OCI-LY1 (cell line): ENCODE measurements at regions not wholly inside any gene's neighbourhood (a gene's known extent, or its start where the extent isn't known, plus 50 kb on each side); places are given as distances from the start of the nearest gene placed in this dataset.

ENCODE experiments used
- H2AFZ ChIP-seq: fragments of 200-600 bp; sonication (generic), shearing (Covaris generic); 2 replicates; pipeline ENCODE4 v1.6.0; 2014; ENCODE audit warnings: antibody characterized with exemption, mild to moderate bottlenecking, low read length
- H3F3A ChIP-seq: fragments of 200-600 bp; sonication (generic), shearing (Covaris generic); 2 replicates; pipeline ENCODE4 v1.6.0; 2014; ENCODE audit warnings: mild to moderate bottlenecking, antibody characterized with exemption, low read length, moderate library complexity; ENCODE audit not compliant: insufficient read depth
- H3K27ac ChIP-seq: fragments of 200-600 bp; sonication (generic); 2 replicates; pipeline ENCODE4 v1.5.1; 2014; ENCODE audit warnings: low read length, mixed run types, mild to moderate bottlenecking, low read depth; ENCODE audit not compliant: poor library complexity, severe bottlenecking
- H3K27me3 ChIP-seq: fragments of 200-600 bp; sonication (generic); 2 replicates; pipeline ENCODE4 v1.6.0; 2014; ENCODE audit warnings: antibody characterized with exemption, mild to moderate bottlenecking, low read length, moderate library complexity; ENCODE audit not compliant: insufficient read depth
- H3K36me3 ChIP-seq: fragments of 200-600 bp; sonication (generic); 2 replicates; pipeline ENCODE4 v1.6.1; 2014; ENCODE audit warnings: mild to moderate bottlenecking, antibody characterized with exemption, low read length, moderate library complexity, mixed read lengths; ENCODE audit not compliant: insufficient read depth
- H3K4me1 ChIP-seq: fragments of 200-600 bp; sonication (generic); 2 replicates; pipeline ENCODE4 v1.5.1; 2014; ENCODE audit warnings: mild to moderate bottlenecking, low read length, moderate library complexity; ENCODE audit not compliant: insufficient read depth, severe bottlenecking
- H3K4me2 ChIP-seq: fragments of 200-600 bp; sonication (generic), shearing (Covaris generic); 2 replicates; pipeline ENCODE4 v1.6.1; 2014; ENCODE audit warnings: low read length
- H3K4me3 ChIP-seq: fragments of 200-600 bp; sonication (generic); 2 replicates; pipeline ENCODE4 v1.5.1; 2014; ENCODE audit warnings: low read length, low read depth, mild to moderate bottlenecking, mixed read lengths; ENCODE audit not compliant: poor library complexity, severe bottlenecking
- H3K79me2 ChIP-seq: fragments of 200-600 bp; shearing (Covaris generic); 2 replicates; pipeline ENCODE4 v1.6.1; 2016; ENCODE audit warnings: mixed run types, low read length, mixed read lengths; ENCODE audit not compliant: insufficient read depth
- H3K9ac ChIP-seq: fragments of 200-600 bp; sonication (generic), shearing (Covaris generic); 2 replicates; pipeline ENCODE4 v1.6.1; 2014; ENCODE audit warnings: mild to moderate bottlenecking, low read length, mixed read lengths
- H3K9me2 ChIP-seq: fragments of 200-600 bp; sonication (generic), shearing (Covaris generic); 2 replicates; pipeline ENCODE4 v1.6.1; 2014; ENCODE audit warnings: low read depth, mild to moderate bottlenecking, low read length, mixed read lengths
- H3K9me3 ChIP-seq: fragments of 200-600 bp; shearing (Covaris generic); 2 replicates; pipeline ENCODE4 v1.6.1; 2014; ENCODE audit warnings: low read length, mixed read lengths
- H4K20me1 ChIP-seq: fragments of 200-600 bp; sonication (generic), shearing (Covaris generic); 2 replicates; pipeline ENCODE4 v1.6.0; 2016; ENCODE audit warnings: mild to moderate bottlenecking, low read length; ENCODE audit not compliant: insufficient read depth
- EZH2 ChIP-seq: fragments of 200-600 bp; sonication (generic), shearing (Covaris generic); IDR thresholded peaks from 2 replicates; pipeline ENCODE4 v1.8.0; 2017; ENCODE audit warnings: borderline replicate concordance, mixed run types, mild to moderate bottlenecking, antibody characterized with exemption, low read length, moderate library complexity, mixed read lengths
- TF ChIP-seq, protein P1 (sequence below): fragments of 200-600 bp; sonication (generic), shearing (Covaris generic); IDR thresholded peaks from 2 replicates; pipeline ENCODE4 v1.5.1; 2017; ENCODE audit warnings: mild to moderate bottlenecking, antibody characterized with exemption, low read length, moderate library complexity, mixed read lengths

DNA sequence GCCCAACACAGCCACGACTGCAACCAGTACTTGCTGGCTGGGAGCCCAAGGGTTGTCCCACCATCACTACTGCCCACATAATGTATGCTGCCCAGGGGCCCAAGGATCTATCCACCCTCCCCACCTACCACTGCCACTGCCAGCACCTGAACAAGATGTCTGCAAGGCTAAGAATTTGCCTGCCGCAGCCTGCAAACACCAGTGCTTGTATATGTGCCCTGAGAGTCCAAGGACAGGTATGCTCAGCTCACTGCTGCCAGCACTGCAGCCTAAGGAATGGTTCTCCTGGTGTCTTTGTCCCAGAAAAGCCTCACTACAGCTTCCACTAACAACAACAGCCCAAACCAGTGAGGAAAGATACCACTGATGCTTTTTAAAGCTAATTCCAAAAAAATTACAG is 1174.0 kb downstream of the SORCS1 start:
- no peaks in the 10 kb centered on the region for H3K9me2 ChIP-seq
- H3K4me2 ChIP-seq, result no peak overlapping the region
- no peak overlapping the region for H3K4me3 ChIP-seq
- no peaks in the 10 kb centered on the region for H3K27me3 ChIP-seq
- H3F3A ChIP-seq, result no peaks in the 10 kb centered on the region
- H3K9me3 ChIP-seq, result no peaks in the 10 kb centered on the region
- H4K20me1 ChIP-seq, result no peaks in the 10 kb centered on the region
- no peak overlapping the region for H3K9ac ChIP-seq
- no peaks in the 10 kb centered on the region for H3K4me1 ChIP-seq
- H3K36me3 ChIP-seq, result no peaks in the 10 kb centered on the region
- H3K27ac ChIP-seq, result no peak overlapping the region
- no peak for TF ChIP-seq EZH2
- TF ChIP-seq, protein P1, sequence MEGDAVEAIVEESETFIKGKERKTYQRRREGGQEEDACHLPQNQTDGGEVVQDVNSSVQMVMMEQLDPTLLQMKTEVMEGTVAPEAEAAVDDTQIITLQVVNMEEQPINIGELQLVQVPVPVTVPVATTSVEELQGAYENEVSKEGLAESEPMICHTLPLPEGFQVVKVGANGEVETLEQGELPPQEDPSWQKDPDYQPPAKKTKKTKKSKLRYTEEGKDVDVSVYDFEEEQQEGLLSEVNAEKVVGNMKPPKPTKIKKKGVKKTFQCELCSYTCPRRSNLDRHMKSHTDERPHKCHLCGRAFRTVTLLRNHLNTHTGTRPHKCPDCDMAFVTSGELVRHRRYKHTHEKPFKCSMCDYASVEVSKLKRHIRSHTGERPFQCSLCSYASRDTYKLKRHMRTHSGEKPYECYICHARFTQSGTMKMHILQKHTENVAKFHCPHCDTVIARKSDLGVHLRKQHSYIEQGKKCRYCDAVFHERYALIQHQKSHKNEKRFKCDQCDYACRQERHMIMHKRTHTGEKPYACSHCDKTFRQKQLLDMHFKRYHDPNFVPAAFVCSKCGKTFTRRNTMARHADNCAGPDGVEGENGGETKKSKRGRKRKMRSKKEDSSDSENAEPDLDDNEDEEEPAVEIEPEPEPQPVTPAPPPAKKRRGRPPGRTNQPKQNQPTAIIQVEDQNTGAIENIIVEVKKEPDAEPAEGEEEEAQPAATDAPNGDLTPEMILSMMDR, result no peak
- H2AFZ ChIP-seq, result no peak overlapping the region
- H3K79me2 ChIP-seq, result no peaks in the 10 kb centered on the region

DNA sequence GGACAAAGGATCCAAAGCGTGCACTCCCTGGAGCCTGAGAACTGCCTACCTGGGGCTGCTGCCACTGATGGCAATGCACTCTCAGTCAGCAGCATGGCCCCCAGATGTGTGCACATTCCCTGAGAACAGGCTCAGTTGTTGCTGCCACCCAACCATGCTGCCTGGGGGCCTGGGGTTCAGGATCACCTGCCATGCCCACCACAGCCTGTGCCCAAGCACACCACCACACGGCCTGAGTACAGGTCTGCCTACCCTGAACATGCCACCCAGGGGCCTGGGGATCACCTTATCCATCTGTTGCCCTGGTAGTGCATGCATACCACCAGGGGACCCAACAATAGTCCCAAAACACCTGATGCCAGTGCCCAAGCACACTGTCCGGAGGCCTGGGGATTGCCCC is 1174.5 kb downstream of the SORCS1 start:
- Histone ChIP-seq H3K9me3 (no peaks in the 10 kb centered on the region), H3K4me2 (no peak overlapping the region), H3K27me3 (no peaks in the 10 kb centered on the region), H2AFZ (no peak overlapping the region), H3K4me1 (no peaks in the 10 kb centered on the region), H3K27ac (no peak overlapping the region), H3K9me2 (no peaks in the 10 kb centered on the region), H3K4me3 (no peak overlapping the region), H3F3A (no peaks in the 10 kb centered on the region), H3K9ac (no peak overlapping the region), H4K20me1 (no peaks in the 10 kb centered on the region), H3K79me2 (no peaks in the 10 kb centered on the region), H3K36me3 (no peaks in the 10 kb centered on the region)
- TF ChIP-seq, protein P1, result no peak
- TF ChIP-seq EZH2, result no peak

DNA sequence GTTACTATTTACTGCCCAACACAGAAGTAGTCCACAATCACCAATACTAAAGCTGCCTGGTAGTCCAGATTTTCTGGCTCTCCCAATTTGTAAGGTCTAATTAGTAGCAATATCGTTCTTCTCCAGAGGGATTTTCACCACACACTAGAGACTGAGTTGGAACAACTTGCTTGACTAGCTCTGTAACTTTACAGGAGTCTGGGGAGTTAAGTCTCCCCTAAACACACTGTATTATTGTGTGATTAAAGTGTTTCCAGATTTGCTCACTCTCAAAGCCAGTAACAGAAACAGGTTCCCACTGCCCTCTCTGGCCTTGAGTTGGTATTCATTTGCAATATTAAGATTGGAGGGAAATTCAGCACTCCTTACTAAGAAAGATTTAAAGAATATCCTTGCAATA is 1175.7 kb downstream of the SORCS1 start:
- no peaks in the 10 kb centered on the region for H3K36me3 ChIP-seq
- no peak overlapping the region for H3K4me2 ChIP-seq
- H3K27me3 ChIP-seq, result no peaks in the 10 kb centered on the region
- no peak overlapping the region for H3K9ac ChIP-seq
- no peak for TF ChIP-seq EZH2
- no peaks in the 10 kb centered on the region for H3K4me1 ChIP-seq
- H3K4me3 ChIP-seq, result no peak overlapping the region
- no peaks in the 10 kb centered on the region for H3K79me2 ChIP-seq
- H3K9me3 ChIP-seq, result no peaks in the 10 kb centered on the region
- no peaks in the 10 kb centered on the region for H3K9me2 ChIP-seq
- H4K20me1 ChIP-seq, result no peaks in the 10 kb centered on the region
- H2AFZ ChIP-seq, result no peak overlapping the region
- no peaks in the 10 kb centered on the region for H3F3A ChIP-seq
- no peak overlapping the region for H3K27ac ChIP-seq

DNA sequence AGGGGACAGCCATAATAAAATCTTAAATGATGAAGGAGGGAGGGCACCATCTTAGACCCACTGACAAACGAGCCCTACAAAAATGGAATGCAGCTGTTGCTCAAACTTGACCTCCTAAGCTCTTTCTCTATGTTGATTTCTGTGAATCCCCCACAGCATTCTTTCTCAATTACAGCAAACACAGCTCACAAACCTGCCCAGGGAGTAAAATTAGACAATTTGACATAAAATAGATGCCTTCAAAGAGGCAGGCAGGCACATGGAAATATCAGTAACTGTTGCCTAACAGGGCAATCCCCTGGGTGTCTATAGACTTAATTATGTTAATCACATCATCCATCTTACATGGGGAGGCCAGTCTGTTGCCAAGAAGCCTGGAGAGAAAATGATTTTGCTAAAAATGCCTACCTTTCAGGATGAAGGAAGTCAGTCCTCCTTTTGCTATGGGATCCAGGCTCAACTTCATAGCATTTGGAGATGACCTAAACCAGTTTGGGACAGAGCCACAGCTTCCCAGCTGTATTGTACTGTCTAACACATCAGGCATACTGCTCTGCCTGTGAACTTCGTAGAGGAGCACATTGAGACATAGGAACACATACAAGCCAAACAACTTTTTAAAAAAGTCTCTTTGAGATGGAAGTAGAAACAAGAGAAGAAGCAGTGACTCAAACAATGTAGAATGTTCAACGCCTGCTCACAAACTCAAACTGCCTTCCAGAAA is 1177.4 kb downstream of the SORCS1 start:
- Histone ChIP-seq H3K4me3 (no peak overlapping the region), H3K9me2 (no peaks in the 10 kb centered on the region), H3K36me3 (no peaks in the 10 kb centered on the region), H3K27me3 (no peaks in the 10 kb centered on the region), H3K4me2 (no peak overlapping the region), H4K20me1 (no peaks in the 10 kb centered on the region), H3K9me3 (no peaks in the 10 kb centered on the region), H3K27ac (no peak overlapping the region), H2AFZ (no peak overlapping the region), H3K79me2 (no peaks in the 10 kb centered on the region), H3K9ac (no peak overlapping the region), H3K4me1 (no peaks in the 10 kb centered on the region), H3F3A (no peaks in the 10 kb centered on the region)
- TF ChIP-seq EZH2, result no peak
- TF ChIP-seq, protein P1, result no peak
